C4-2B (cell line): ENCODE measurements at regions not wholly inside any gene's neighbourhood (a gene's known extent, or its start where the extent isn't known, plus 50 kb on each side); places are given as distances from the start of the nearest gene placed in this dataset.

Source experiments
- CTCF ChIP-seq: fragments of 450-650 bp; conservative IDR thresholded peaks from 2 replicates; pipeline ENCODE4 v1.5.1; 2017; ENCODE audit warnings: mild to moderate bottlenecking
- ZFX ChIP-seq: fragments of 450-650 bp; IDR thresholded peaks from 2 replicates; pipeline ENCODE4 v1.6.1; 2017

DNA sequence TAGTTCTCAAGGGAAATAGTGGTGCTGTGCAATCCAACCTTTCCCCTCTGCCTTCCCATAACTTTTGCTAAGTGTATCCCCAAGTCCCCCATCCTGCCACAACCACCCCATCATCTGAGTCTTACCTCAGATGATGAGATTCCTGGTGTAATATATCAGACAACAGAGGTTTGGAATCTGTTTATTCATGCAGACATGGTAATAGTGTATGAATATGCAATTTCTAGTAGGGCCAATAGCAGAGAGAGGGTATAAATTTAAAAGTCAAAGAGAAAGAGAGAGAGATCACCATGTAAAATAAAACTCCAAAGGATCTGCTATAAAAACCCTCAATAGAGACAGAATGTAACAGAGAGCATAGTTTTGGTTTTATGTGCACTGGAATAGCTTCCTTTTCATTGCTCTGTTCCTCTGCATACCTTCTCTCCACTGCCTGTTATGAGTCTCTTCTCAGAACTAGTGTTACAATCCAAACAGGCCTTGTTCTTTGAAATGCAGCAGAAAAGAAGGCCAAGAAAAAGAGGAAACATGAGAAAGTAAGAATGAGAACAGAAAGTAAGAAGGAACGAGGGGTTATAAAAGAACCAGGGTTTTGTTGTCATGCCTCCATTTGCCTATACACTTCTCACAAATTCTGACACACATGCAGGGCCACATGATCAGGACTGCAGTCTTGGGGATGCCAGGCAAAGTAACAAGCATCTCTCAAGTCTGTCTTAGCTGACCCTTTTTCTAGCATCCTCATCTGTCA is 278.0 kb downstream of the CETN3 start:
- no peak for TF ChIP-seq CTCF
- no peak for TF ChIP-seq ZFX
